Liver (tissue), 3 donors: ENCODE measurements at regions not wholly inside any gene's neighbourhood (a gene's known extent, or its start where the extent isn't known, plus 50 kb on each side); places are given as distances from the start of the nearest gene placed in this dataset.

Experiments used
- ATF3 ChIP-seq: IDR thresholded peaks from 2 replicates; pipeline ENCODE4 v1.6.1; 2016; ENCODE audit warnings: antibody characterized with exemption
- CTCF ChIP-seq: fragments of 150-350 bp; IDR thresholded peaks from 2 replicates; pipeline ENCODE4 v1.5.1; 2017; ENCODE audit warnings: improper control_type of control experiment, low read depth, low read length; ENCODE audit not compliant: missing input control
- EGR1 ChIP-seq, 2 donors: IDR thresholded peaks; 2 replicates each; pipeline ENCODE4 v1.6.1; 2016 to 2018; ENCODE audit warnings: antibody characterized with exemption in 2 of 2, low read depth in 2 of 2
- REST ChIP-seq: IDR thresholded peaks from 2 replicates; pipeline ENCODE4 v1.6.1; 2016; ENCODE audit warnings: antibody characterized with exemption, mild to moderate bottlenecking
- TAF1 ChIP-seq: conservative IDR thresholded peaks from 2 replicates; pipeline ENCODE4 v1.6.1; 2016; ENCODE audit warnings: antibody characterized with exemption, mild to moderate bottlenecking
- donor health status: healthy.
- donor health status: healthy.

GRCh38 chr9:91025856-91026255 is 224.2 kb downstream of the SYK start:
- TF ChIP-seq EGR1 (IDR thresholded peaks at IDR 0.05; ENCODE audit: low read depth in 2 of 2): no peak
- no peak for TF ChIP-seq ATF3
- no peak for TF ChIP-seq REST
- no peak for TF ChIP-seq CTCF
- no peak for TF ChIP-seq TAF1
